ENCODE measurements at regions not wholly inside any gene's neighbourhood (a gene's known extent, or its start where the extent isn't known, plus 50 kb on each side); places are given as distances from the start of the nearest gene placed in this dataset.

DNA sequence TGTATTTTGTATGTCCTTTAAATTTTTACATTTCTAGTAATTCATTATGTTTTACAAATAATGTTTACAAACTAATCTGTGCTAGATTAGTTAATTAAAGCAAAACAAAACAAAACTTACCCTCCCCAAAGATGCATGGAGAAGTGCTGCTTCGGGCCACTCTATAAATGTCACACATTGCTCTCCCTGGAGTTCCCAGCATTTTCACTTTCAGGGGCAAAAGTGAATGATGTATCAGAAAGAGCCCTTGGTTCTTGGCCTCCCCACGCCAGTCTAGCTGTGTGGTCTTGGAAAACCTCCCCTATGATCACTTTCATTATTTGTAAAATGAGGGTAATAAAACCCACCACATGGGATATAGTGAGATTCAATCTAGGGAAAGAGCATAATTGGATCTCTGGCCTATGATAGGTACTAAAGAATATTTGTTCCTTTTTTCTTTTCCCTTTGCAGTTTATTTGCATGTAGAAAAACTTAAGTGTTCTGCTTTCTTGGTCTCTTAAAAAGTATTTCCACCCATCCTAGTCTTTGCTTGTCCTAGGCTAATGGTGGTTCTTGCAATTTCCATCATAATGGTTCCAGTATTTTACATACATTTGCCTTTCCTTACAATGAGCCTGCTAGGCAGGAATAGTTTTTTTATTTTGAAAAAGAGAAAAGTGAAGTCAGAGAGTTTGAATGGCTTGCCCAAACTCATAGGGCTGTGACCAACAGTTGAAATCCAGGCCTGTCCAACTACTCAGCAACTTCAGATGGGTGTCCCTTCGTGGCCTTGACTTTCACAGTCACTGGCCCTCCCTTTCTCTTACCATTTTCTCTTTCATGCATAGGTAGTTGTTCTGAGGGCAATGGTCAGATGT, 184.5 kb upstream of the KLF4 start:
- TF ChIP-seq CTCF (IDR thresholded peaks at IDR 0.05), result no peak
- H3K4me3 Mint-ChIP-seq (ENCODE audit: unreplicated experiment), result no peak overlapping the region
- no peak for DNase-seq (ENCODE audit: extremely low spot score, unreplicated experiment)
- no peaks in the 10 kb centered on the region for H3K4me1 Mint-ChIP-seq (ENCODE audit: unreplicated experiment)
- H3K36me3 Mint-ChIP-seq (ENCODE audit: unreplicated experiment), result no peaks in the 10 kb centered on the region
- H3K27ac Mint-ChIP-seq (ENCODE audit: unreplicated experiment), result no peak overlapping the region
- H3K27me3 Mint-ChIP-seq (ENCODE audit: unreplicated experiment), result no peaks in the 10 kb centered on the region
- H3K9me3 Mint-ChIP-seq (ENCODE audit: unreplicated experiment), result no peaks in the 10 kb centered on the region

DNA sequence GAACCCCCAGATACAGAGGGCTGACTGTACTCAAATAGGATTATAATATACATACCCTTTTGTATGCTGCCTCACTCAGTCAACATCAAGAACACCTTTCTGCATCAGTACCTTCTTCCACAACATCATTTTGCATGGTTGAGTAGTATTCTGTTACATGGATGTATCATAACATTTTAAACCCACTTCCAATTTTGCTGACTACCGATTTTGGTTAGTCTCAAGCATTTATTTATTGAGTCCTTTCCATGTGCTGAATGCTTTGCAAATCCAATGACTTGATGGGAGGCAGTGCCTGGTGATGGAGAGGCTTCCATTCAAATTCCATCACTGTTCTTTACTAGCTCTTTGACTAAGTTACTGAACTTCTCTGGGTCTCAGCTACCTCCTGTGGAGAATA, 182.0 kb upstream of the KLF4 start:
- Mint-ChIP-seq H3K36me3 (ENCODE audit: unreplicated experiment) (no peaks in the 10 kb centered on the region), H3K9me3 (ENCODE audit: unreplicated experiment) (no peaks in the 10 kb centered on the region), H3K4me3 (ENCODE audit: unreplicated experiment) (no peak overlapping the region), H3K27ac (ENCODE audit: unreplicated experiment) (no peak overlapping the region), H3K4me1 (ENCODE audit: unreplicated experiment) (peaks cover 5% of the 10 kb centered on the region), H3K27me3 (ENCODE audit: unreplicated experiment) (no peaks in the 10 kb centered on the region)
- no peak for TF ChIP-seq CTCF (IDR thresholded peaks at IDR 0.05)
- DNase-seq (ENCODE audit: extremely low spot score, unreplicated experiment), result no peak

GRCh38 chr9:107669422-107669821, 179.9 kb upstream of the KLF4 start:
- Mint-ChIP-seq H3K27ac (ENCODE audit: unreplicated experiment) (no peak overlapping the region), H3K4me3 (ENCODE audit: unreplicated experiment) (no peak overlapping the region), H3K27me3 (ENCODE audit: unreplicated experiment) (peaks cover 2% of the 10 kb centered on the region), H3K36me3 (ENCODE audit: unreplicated experiment) (no peaks in the 10 kb centered on the region), H3K9me3 (ENCODE audit: unreplicated experiment) (no peaks in the 10 kb centered on the region), H3K4me1 (ENCODE audit: unreplicated experiment) (peaks cover 8% of the 10 kb centered on the region)
- no peak for TF ChIP-seq CTCF (IDR thresholded peaks at IDR 0.05)
- DNase-seq (ENCODE audit: extremely low spot score, unreplicated experiment), result no peak

DNA sequence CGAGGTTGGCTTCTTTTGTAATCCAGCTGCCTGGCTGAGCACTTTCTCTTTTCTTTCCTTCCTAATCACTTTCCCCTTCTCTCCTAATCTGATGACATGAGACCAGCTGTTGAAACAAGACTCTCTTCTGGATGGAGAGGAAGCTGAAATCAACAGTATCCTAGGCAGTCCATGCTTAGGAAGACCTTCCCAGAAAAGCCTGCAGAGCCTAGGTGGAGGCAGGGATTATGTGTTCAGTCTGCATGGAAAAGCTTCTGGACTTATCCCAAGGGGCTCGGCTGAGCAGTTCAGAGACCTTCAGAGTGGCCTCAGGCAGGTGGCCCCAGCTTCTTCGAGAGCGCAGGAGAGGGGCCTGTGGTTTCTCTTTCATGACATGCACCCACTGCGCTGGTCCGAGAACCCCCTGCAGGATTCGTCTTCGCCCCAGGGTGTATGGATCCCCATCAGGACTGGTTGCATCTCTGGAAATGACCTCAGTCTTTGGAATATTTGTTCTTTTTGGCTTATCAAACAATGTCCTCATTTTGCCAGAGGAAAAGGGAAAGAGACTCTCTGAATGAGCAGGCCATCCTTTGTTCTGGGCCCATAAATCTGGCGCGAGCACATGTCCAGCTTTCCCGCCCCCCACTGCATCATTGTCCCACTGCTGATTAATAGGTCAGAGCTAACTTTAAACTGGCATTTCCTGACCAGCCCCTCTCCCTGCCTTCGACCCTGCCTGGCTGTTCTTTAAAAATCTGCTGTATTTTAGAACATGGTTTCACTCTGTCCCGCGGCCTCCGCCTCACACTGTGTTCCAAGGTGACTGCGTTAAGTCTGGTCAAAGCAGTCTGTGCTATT, 177.9 kb upstream of the KLF4 start:
- Mint-ChIP-seq H3K4me1 (ENCODE audit: unreplicated experiment) (peaks cover 8% of the 10 kb centered on the region), H3K36me3 (ENCODE audit: unreplicated experiment) (no peaks in the 10 kb centered on the region), H3K27ac (ENCODE audit: unreplicated experiment) (no peak overlapping the region), H3K4me3 (ENCODE audit: unreplicated experiment) (no peak overlapping the region), H3K9me3 (ENCODE audit: unreplicated experiment) (no peaks in the 10 kb centered on the region), H3K27me3 (ENCODE audit: unreplicated experiment) (peaks cover 13% of the 10 kb centered on the region)
- no peak for TF ChIP-seq CTCF (IDR thresholded peaks at IDR 0.05)
- no peak for DNase-seq (ENCODE audit: extremely low spot score, unreplicated experiment)

DNA sequence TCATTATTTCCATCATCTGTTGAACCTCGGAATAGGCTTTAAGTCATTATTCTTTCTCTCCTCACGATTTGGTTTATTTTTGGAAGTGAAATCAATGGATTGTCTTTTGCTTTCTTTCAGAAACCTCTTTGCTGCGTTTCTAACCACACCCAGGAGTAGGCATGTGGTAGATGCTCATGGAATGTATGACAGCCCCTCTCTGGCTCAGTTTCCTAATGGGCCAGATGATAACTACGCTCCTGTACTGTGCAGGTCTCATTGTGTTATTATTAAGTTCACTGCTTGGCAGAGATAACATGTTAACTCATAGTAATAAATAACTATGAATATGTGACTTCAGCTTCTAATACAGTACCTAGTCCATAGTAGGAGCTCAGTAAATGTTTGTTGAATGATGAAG, 175.5 kb upstream of the KLF4 start:
- Mint-ChIP-seq H3K4me1 (ENCODE audit: unreplicated experiment) (peaks cover 8% of the 10 kb centered on the region), H3K27ac (ENCODE audit: unreplicated experiment) (no peak overlapping the region), H3K4me3 (ENCODE audit: unreplicated experiment) (no peak overlapping the region), H3K27me3 (ENCODE audit: unreplicated experiment) (peaks cover 28% of the 10 kb centered on the region), H3K9me3 (ENCODE audit: unreplicated experiment) (peaks cover 4% of the 10 kb centered on the region), H3K36me3 (ENCODE audit: unreplicated experiment) (no peaks in the 10 kb centered on the region)
- no peak for TF ChIP-seq CTCF (IDR thresholded peaks at IDR 0.05)
- DNase-seq (ENCODE audit: extremely low spot score, unreplicated experiment), result no peak

Measured in osteocyte (in vitro differentiated cells).